ENCODE measurements at regions not wholly inside any gene's neighbourhood (a gene's known extent, or its start where the extent isn't known, plus 50 kb on each side); places are given as distances from the start of the nearest gene placed in this dataset.

GRCh38 chr2:14064346-14064745, 568.2 kb upstream of the LRATD1 start:
- ChIA-PET POLR2A (no interaction called here), CTCF (ENCODE audit: low intra/inter-chr PET ratio) (no interaction called here)
- TF ChIP-seq ARHGAP35 (IDR thresholded peaks at IDR 0.05; ENCODE audit: partially characterized antibody), result no peak
- TF ChIP-seq GTF2F1 (IDR thresholded peaks at IDR 0.05; ENCODE audit: low read depth, low read length), result no peak
- no peak for TF ChIP-seq ZNF165 (CRISPR knock-in tag; IDR thresholded peaks at IDR 0.05; ENCODE audit: borderline replicate concordance)
- Histone ChIP-seq H3K9ac (ENCODE audit: insufficient read depth in 1 of 2, low read depth in 2 of 2, low read length in 2 of 2) (no peak overlapping the region), H3K9me1 (ENCODE audit: control insufficient read depth, insufficient read depth, low read length) (no peaks in the 10 kb centered on the region), H3K9me3 (replicated peaks; ENCODE audit: control insufficient read depth, insufficient read depth, low read depth, low read length) (no peaks in the 10 kb centered on the region; the same call in 1 of the 2 replicates), H3K79me2 (ENCODE audit: control insufficient read depth, insufficient read depth, low read length) (no peaks in the 10 kb centered on the region), H3K4me1 (replicated peaks in 1 of 2; ENCODE audit: control insufficient read depth in 2 of 2, insufficient read depth in 2 of 2, low read length in 2 of 2) (no peaks in the 10 kb centered on the region), H3K4me3 (no peak overlapping the region), H4K20me1 (replicated peaks; ENCODE audit: control insufficient read depth, insufficient read depth, low read length) (no peaks in the 10 kb centered on the region), H3K27ac (ENCODE audit: extremely low read depth, low read depth, low read length) (no peak overlapping the region), H3K4me2 (ENCODE audit: insufficient read depth, low read length) (no peak overlapping the region), H2AFZ (ENCODE audit: low read depth, low read length) (no peak overlapping the region), H3K36me3 (ENCODE audit: control insufficient read depth, insufficient read depth, low read length) (no peaks in the 10 kb centered on the region), H3K27me3 (ENCODE audit: control insufficient read depth in 2 of 2, insufficient read depth in 2 of 2, low read length in 2 of 2) (no peaks in the 10 kb centered on the region)
- WGBS (ENCODE audit: insufficient coverage, low coverage, missing lambda C conversion rate), result 0% methylated on average over 2 of the region's 2 CpGs
- in situ Hi-C loops (cut with MboI) (no loop called here), intact Hi-C loops (cut with micrococcal nuclease) (no loop called here)
- BruUV-seq (replicated peaks), result no TSS peak
- ATAC-seq (no peak), FAIRE-seq (no peak), DNase-seq (ENCODE audit: extremely low read depth in 1 of 4, low spot score in 3 of 4) (no peak)

GRCh38 chr2:14072338-14072737, 560.2 kb upstream of the LRATD1 start:
- POLR2A ChIA-PET, result no interaction called here
- WGBS (ENCODE audit: insufficient coverage, low coverage, missing lambda C conversion rate), result 0% methylated on average over 1 of the region's 1 CpG
- ATAC-seq, result no peak
- Histone ChIP-seq H4K20me1 (replicated peaks; ENCODE audit: control insufficient read depth, insufficient read depth, low read length) (no peaks in the 10 kb centered on the region), H3K9ac (ENCODE audit: insufficient read depth in 1 of 2, low read depth in 2 of 2, low read length in 2 of 2) (no peak overlapping the region), H3K79me2 (ENCODE audit: control insufficient read depth, insufficient read depth, low read length) (no peaks in the 10 kb centered on the region), H2AFZ (ENCODE audit: low read depth, low read length) (no peak overlapping the region), H3K27ac (ENCODE audit: extremely low read depth, low read depth, low read length) (no peak overlapping the region), H3K4me3 (no peak overlapping the region), H3K27me3 (ENCODE audit: control insufficient read depth in 2 of 2, insufficient read depth in 2 of 2, low read length in 2 of 2) (no peaks in the 10 kb centered on the region), H3K4me2 (ENCODE audit: insufficient read depth, low read length) (no peak overlapping the region), H3K4me1 (replicated peaks in 1 of 2; ENCODE audit: control insufficient read depth in 2 of 2, insufficient read depth in 2 of 2, low read length in 2 of 2) (no peaks in the 10 kb centered on the region), H3K36me3 (ENCODE audit: control insufficient read depth, insufficient read depth, low read length) (no peaks in the 10 kb centered on the region), H3K9me3 (replicated peaks; ENCODE audit: control insufficient read depth, insufficient read depth, low read depth, low read length) (no peaks in the 10 kb centered on the region), H3K9me1 (ENCODE audit: control insufficient read depth, insufficient read depth, low read length) (no peaks in the 10 kb centered on the region)
- no peak for DNase-seq (ENCODE audit: extremely low read depth in 1 of 4, low spot score in 3 of 4)
- CTCF ChIA-PET (ENCODE audit: low intra/inter-chr PET ratio), result no interaction called here
- no peak for FAIRE-seq
- no peak for TF ChIP-seq RNF2 (IDR thresholded peaks at IDR 0.05)
- BruUV-seq (replicated peaks), result no TSS peak
- intact Hi-C loops (cut with micrococcal nuclease), result no loop called here
- in situ Hi-C loops (cut with MboI), result no loop called here
